GM12878 (cell line): ENCODE measurements at regions not wholly inside any gene's neighbourhood (a gene's known extent, or its start where the extent isn't known, plus 50 kb on each side); places are given as distances from the start of the nearest gene placed in this dataset.

Experiments used
- ATAC-seq: fragments of 200-7000 bp; cut with Tn5 transposase; 3 replicates; pipeline ENCODE4 v1.9.1; 2020; ENCODE audit warnings: mild to moderate bottlenecking, moderate library complexity
- BruUV-seq: library from RNA; stranded (reverse); fragments of 400-500 nt; replicated peaks from 2 replicates; lab custom pipeline; 2021; lab: Mats Ljungman, UMichigan
- CTCF ChIA-PET: fragments of 300-600 bp; sonication (Branson Sonifier 250); formaldehyde crosslinking; extraction: SDS; loops from one replicate; lab custom pipeline; 2021; ENCODE audit warnings: inconsistent platforms; lab: Yijun Ruan, JAX
- POLR2A ChIA-PET: fragments of 350-600 bp; formaldehyde crosslinking; extraction: SDS; loops from one replicate; lab custom pipeline; 2021; ENCODE audit warnings: inconsistent platforms; lab: Charles Lee
- RAD21 ChIA-PET: fragments of 300-600 bp; sonication (Branson Sonifier 250); formaldehyde crosslinking; loops from one replicate; lab custom pipeline; 2023; ENCODE audit warnings: antibody characterized with exemption; ENCODE audit not compliant: unreplicated experiment; lab: Charles Lee
- SMC1A ChIA-PET: fragments of 300-600 bp; sonication (Branson Sonifier 250); formaldehyde crosslinking; loops from one replicate; lab custom pipeline; 2023; ENCODE audit not compliant: unreplicated experiment, uncharacterized antibody; lab: Charles Lee
- DNase-seq: peaks from one replicate; pipeline ENCODE4 v3.0.0-alpha.2; 2011; ENCODE audit warnings: low read depth, low spot score
- FAIRE-seq: peaks from 3 replicates; lab custom pipeline; 2011; peaks lifted over from hg19 to GRCh38; lab: Jason Lieb, UNC
- H2AFZ ChIP-seq: 2 replicates; pipeline ENCODE4 v1.6.0; 2011; ENCODE audit warnings: low read depth, low read length, control low read depth; ENCODE audit not compliant: control insufficient read depth
- H3K27ac ChIP-seq: 2 replicates; pipeline ENCODE4 v1.5.1; 2011; ENCODE audit warnings: control low read depth; ENCODE audit not compliant: control insufficient read depth, insufficient read depth
- H3K27me3 ChIP-seq, 2 experiments: replicated peaks in 1 of 2; 2 replicates each; pipeline versions ENCODE4 v1.6.0 to v1.6.1; 2011; ENCODE audit warnings: low read length in 1 of 2; ENCODE audit not compliant: control insufficient read depth in 2 of 2, insufficient read depth in 2 of 2
- H3K36me3 ChIP-seq, 2 experiments: 2 replicates each; pipeline ENCODE4 v1.5.1; 2011; ENCODE audit warnings: low read length in 1 of 2; ENCODE audit not compliant: control insufficient read depth in 2 of 2, insufficient read depth in 2 of 2
- H3K4me1 ChIP-seq: 2 replicates; pipeline ENCODE4 v1.6.1; 2011; ENCODE audit warnings: mild to moderate bottlenecking, low read length, moderate library complexity, mixed read lengths; ENCODE audit not compliant: control insufficient read depth, insufficient read depth
- H3K4me2 ChIP-seq: 2 replicates; pipeline ENCODE4 v1.6.0; 2011; ENCODE audit warnings: control low read depth; ENCODE audit not compliant: control insufficient read depth, insufficient read depth
- H3K4me3 ChIP-seq: fragments of 200-600 bp; sonication (generic); 2 replicates; pipeline ENCODE4 v1.5.1; 2016
- H3K79me2 ChIP-seq: 2 replicates; pipeline ENCODE4 v1.6.0; 2011; ENCODE audit warnings: low read length; ENCODE audit not compliant: control insufficient read depth, insufficient read depth
- H3K9ac ChIP-seq: 2 replicates; pipeline ENCODE4 v1.8.0; 2011; ENCODE audit warnings: low read length, control low read depth, mixed read lengths; ENCODE audit not compliant: control insufficient read depth, insufficient read depth
- H3K9me3 ChIP-seq: replicated peaks from 3 replicates; pipeline ENCODE4 v1.5.1; 2011; ENCODE audit warnings: mild to moderate bottlenecking, low read length; ENCODE audit not compliant: control insufficient read depth, insufficient read depth
- H4K20me1 ChIP-seq: 2 replicates; pipeline ENCODE4 v1.6.0; 2011; ENCODE audit not compliant: control insufficient read depth, insufficient read depth
- ATF2 ChIP-seq: IDR thresholded peaks from 2 replicates; pipeline ENCODE4 v1.6.1; 2012; ENCODE audit warnings: low read length, inconsistent platforms
- BACH1 ChIP-seq: fragments of 450-650 bp; IDR thresholded peaks from 2 replicates; pipeline ENCODE4 v1.6.1; 2017; ENCODE audit warnings: mild to moderate bottlenecking, borderline replicate concordance
- BRCA1 ChIP-seq: IDR thresholded peaks from 2 replicates; pipeline ENCODE4 v1.6.1; 2011; ENCODE audit warnings: low read depth, low read length, improper control_type of control experiment
- CREB1 ChIP-seq: IDR thresholded peaks from 2 replicates; pipeline ENCODE4 v1.6.1; 2012; ENCODE audit warnings: low read depth, mild to moderate bottlenecking, inconsistent platforms
- EP300 ChIP-seq, 2 experiments: fragments of 150-350 bp in 1 of 2; IDR thresholded peaks; 2 replicates each; pipeline ENCODE4 v1.6.1; 2011 to 2012; ENCODE audit warnings: low read depth in 2 of 2, low read length in 2 of 2, borderline replicate concordance in 1 of 2, improper control_type of control experiment in 1 of 2, inconsistent platforms in 1 of 2; ENCODE audit not compliant: control insufficient read depth in 1 of 2
- HDGF ChIP-seq: fragments of 450-650 bp; IDR thresholded peaks from 2 replicates; pipeline ENCODE4 v1.6.1; 2016; ENCODE audit warnings: antibody characterized with exemption
- IRF3 ChIP-seq: fragments of 450-650 bp; IDR thresholded peaks from 2 replicates; pipeline ENCODE4 v1.6.1; 2014; ENCODE audit warnings: mild to moderate bottlenecking
- MYC ChIP-seq: IDR thresholded peaks from 2 replicates; pipeline ENCODE4 v1.6.1; 2011; ENCODE audit warnings: mild to moderate bottlenecking, low read length, moderate library complexity, inconsistent platforms; ENCODE audit not compliant: insufficient read depth, insufficient replicate concordance, insufficient read length, severe bottlenecking
- NFYA ChIP-seq: IDR thresholded peaks from 2 replicates; pipeline ENCODE4 v1.6.1; 2011; ENCODE audit warnings: low read depth, mild to moderate bottlenecking, low read length, improper control_type of control experiment, borderline replicate concordance
- NR2C1 ChIP-seq: fragments of 450-650 bp; IDR thresholded peaks from 2 replicates; pipeline ENCODE4 v1.6.1; 2017; ENCODE audit warnings: antibody characterized with exemption, mild to moderate bottlenecking, moderate library complexity
- PBX3 ChIP-seq: IDR thresholded peaks from 2 replicates; pipeline ENCODE4 v1.6.1; 2011; ENCODE audit warnings: mild to moderate bottlenecking, low read depth, low read length, moderate library complexity; ENCODE audit not compliant: insufficient replicate concordance
- PRDM15 ChIP-seq: fragments of 450-650 bp; formaldehyde crosslinking; IDR thresholded peaks from 2 replicates; pipeline ENCODE4 v1.4.0; 2020; ENCODE audit warnings: mild to moderate bottlenecking, moderate library complexity
- SMC3 ChIP-seq: IDR thresholded peaks from 2 replicates; pipeline ENCODE4 v1.6.1; 2011; ENCODE audit warnings: low read length, improper control_type of control experiment, borderline replicate concordance
- SUZ12 ChIP-seq: fragments of 200-600 bp; sonication (generic); IDR thresholded peaks from one replicate; pipeline ENCODE4 v1.6.1; 2018; ENCODE audit warnings: antibody characterized with exemption, mild to moderate bottlenecking; ENCODE audit not compliant: unreplicated experiment
- TBL1XR1 ChIP-seq: IDR thresholded peaks from 2 replicates; pipeline ENCODE4 v1.6.1; 2012; ENCODE audit warnings: low read depth, low read length, improper control_type of control experiment
- WGBS: methylation state at CpG from one replicate; pipeline ENCODE4 v1.1.6; 2016; ENCODE audit warnings: low lambda C conversion rate; ENCODE audit not compliant: insufficient replicate concordance, insufficient coverage; ENCODE audit errors: missing lambda C conversion rate; 5-methylcytosine and 5-hydroxymethylcytosine counted together
- in situ Hi-C: fragments of 300-500 bp; cut with MboI; formaldehyde crosslinking; loops from 9 replicates; pipeline ENCODE4 v1.14.3; 2018; ENCODE audit warnings: mixed read lengths
- intact Hi-C: fragments of 100-400 bp; cut with micrococcal nuclease; formaldehyde crosslinking; loops from one replicate; pipeline ENCODE4 v1.14.2; 2022; ENCODE audit not compliant: unreplicated experiment
- TF ChIP-seq, protein P1 (sequence below): IDR thresholded peaks from 2 replicates; pipeline ENCODE4 v1.6.1; 2012; ENCODE audit warnings: low read depth, low read length, improper control_type of control experiment

GRCh38 chr22:27630754-27631153 is 170.8 kb downstream of the MN1 start:
- H3K36me3 ChIP-seq = no peaks in the 10 kb centered on the region
- in situ Hi-C loops (no loop called here), intact Hi-C loops (no loop called here)
- H3K4me3 ChIP-seq = no peak overlapping the region
- 43% methylated on average over 5 of the region's 5 CpGs for WGBS
- no peak for ATAC-seq
- no peaks in the 10 kb centered on the region; a peak in 2 of 4 replicates for H3K27me3 ChIP-seq
- ChIA-PET POLR2A (no interaction called here), RAD21 (no interaction called here), CTCF (no interaction called here), SMC1A (no interaction called here)
- FAIRE-seq = no peak
- BruUV-seq = no TSS peak
- H3K9me3 ChIP-seq = no peaks in the 10 kb centered on the region
- H2AFZ ChIP-seq = no peak overlapping the region
- H3K79me2 ChIP-seq = no peaks in the 10 kb centered on the region
- no peak for DNase-seq
- no peak overlapping the region for H3K27ac ChIP-seq
- H3K9ac ChIP-seq = no peak overlapping the region
- H4K20me1 ChIP-seq = no peaks in the 10 kb centered on the region
- H3K4me2 ChIP-seq = no peak overlapping the region
- no peaks in the 10 kb centered on the region for H3K4me1 ChIP-seq
- TF ChIP-seq HDGF (no peak), EP300 (IDR thresholded peaks at IDR 0.05; ENCODE audit: borderline replicate concordance in 1 of 2, control insufficient read depth in 1 of 2, low read depth in 2 of 2, low read length in 2 of 2) (no peak), BACH1 (no peak), SUZ12 (no peak), PBX3 (no peak), MYC (no peak), PRDM15 (CRISPR knock-in tag) (no peak), SMC3 (no peak), ATF2 (no peak), CREB1 (no peak), NFYA (no peak), BRCA1 (no peak), NR2C1 (no peak), IRF3 (no peak), TBL1XR1 (no peak)
- TF ChIP-seq, protein P1, sequence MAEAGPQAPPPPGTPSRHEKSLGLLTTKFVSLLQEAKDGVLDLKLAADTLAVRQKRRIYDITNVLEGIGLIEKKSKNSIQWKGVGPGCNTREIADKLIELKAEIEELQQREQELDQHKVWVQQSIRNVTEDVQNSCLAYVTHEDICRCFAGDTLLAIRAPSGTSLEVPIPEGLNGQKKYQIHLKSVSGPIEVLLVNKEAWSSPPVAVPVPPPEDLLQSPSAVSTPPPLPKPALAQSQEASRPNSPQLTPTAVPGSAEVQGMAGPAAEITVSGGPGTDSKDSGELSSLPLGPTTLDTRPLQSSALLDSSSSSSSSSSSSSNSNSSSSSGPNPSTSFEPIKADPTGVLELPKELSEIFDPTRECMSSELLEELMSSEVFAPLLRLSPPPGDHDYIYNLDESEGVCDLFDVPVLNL = no peak
